NCI-H345 treated with DMSO at 0.1 percent for 48 hours (cell line): ENCODE measurements at regions not wholly inside any gene's neighbourhood (a gene's known extent, or its start where the extent isn't known, plus 50 kb on each side); places are given as distances from the start of the nearest gene placed in this dataset.

Source experiments
- DNase-seq: peaks from one replicate; lab custom pipeline; 2025; ENCODE audit not compliant: unreplicated experiment; lab: John Stamatoyannopoulos, UW

- no peak for DNase-seq
Observed at GRCh38 chr3:113094337-113095221, 103.8 kb downstream of the GTPBP8 start.

GRCh38 chr3:113096188-113096892 is 105.6 kb downstream of the GTPBP8 start:
- DNase-seq = no peak

- no peak for DNase-seq
Observed at GRCh38 chr3:113097960-113098447, 107.2 kb downstream of the GTPBP8 start.

GRCh38 chr3:113100063-113100462 is 109.3 kb downstream of the GTPBP8 start:
- DNase-seq = no peak

- DNase-seq = no peak
Observed at GRCh38 chr3:113103588-113103987, 107.8 kb upstream of the BOC start.

GRCh38 chr3:113104357-113105092 is 106.8 kb upstream of the BOC start:
- DNase-seq = no peak

- no peak for DNase-seq
Observed at GRCh38 chr3:113105093-113105449, 106.3 kb upstream of the BOC start.

- DNase-seq = no peak
Observed at GRCh38 chr3:113105966-113106660, 105.2 kb upstream of the BOC start.

GRCh38 chr3:113110267-113110666 is 101.1 kb upstream of the BOC start:
- DNase-seq = no peak

GRCh38 chr3:113111011-113111707 is 100.2 kb upstream of the BOC start:
- DNase-seq = no peak

GRCh38 chr3:113113361-113113760 is 98.0 kb upstream of the BOC start:
- DNase-seq = no peak

GRCh38 chr3:113117511-113118234 is 93.7 kb upstream of the BOC start:
- DNase-seq = no peak

GRCh38 chr3:113118336-113118735 is 93.0 kb upstream of the BOC start:
- DNase-seq = no peak

- no peak for DNase-seq
Observed at GRCh38 chr3:113124256-113124830, 87.0 kb upstream of the BOC start.

- DNase-seq = no peak
Observed at GRCh38 chr3:113125951-113126350, 85.4 kb upstream of the BOC start.

- DNase-seq = no peak
Observed at GRCh38 chr3:113128386-113129015, 82.9 kb upstream of the BOC start.

GRCh38 chr3:113129168-113129567 is 82.2 kb upstream of the BOC start:
- DNase-seq = no peak

GRCh38 chr3:113132571-113132996 is 78.8 kb upstream of the BOC start:
- DNase-seq = no peak

- DNase-seq = no peak
Observed at GRCh38 chr3:113133140-113133539, 78.2 kb upstream of the BOC start.
